Upper lobe of left lung (tissue), 4 donors: ENCODE measurements at regions not wholly inside any gene's neighbourhood (a gene's known extent, or its start where the extent isn't known, plus 50 kb on each side); places are given as distances from the start of the nearest gene placed in this dataset.

Experiments used
- CTCF ChIP-seq, 6 experiments: fragments of 450-650 bp in 4 of 6; fragments of 200-600 bp in 2 of 6; sonication (generic) in 2 of 6; IDR thresholded peaks; one replicate each; pipeline ENCODE4 v1.5.1; 2016 to 2019; ENCODE audit warnings: antibody characterized with exemption in 6 of 6
- POLR2A ChIP-seq, 4 donors: fragments of 450-650 bp; IDR thresholded peaks; one replicate each; pipeline ENCODE4 v1.5.1; 2016 to 2017; ENCODE audit warnings: antibody characterized with exemption in 4 of 4, mild to moderate bottlenecking in 2 of 4
- POLR2AphosphoS5 ChIP-seq, 2 donors: sonication (generic); formaldehyde crosslinking; IDR thresholded peaks; one replicate each; pipeline ENCODE4 v1.5.1; 2017; ENCODE audit warnings: antibody characterized with exemption in 2 of 2

GRCh38 chr2:180208841-180209240 lies 201.7 kb upstream of the CWC22 start:
- TF ChIP-seq CTCF (IDR thresholded peaks at IDR 0.05) (no peak), POLR2A (IDR thresholded peaks at IDR 0.05) (no peak), POLR2AphosphoS5 (IDR thresholded peaks at IDR 0.05) (no peak)
